ENCODE measurements at regions not wholly inside any gene's neighbourhood (a gene's known extent, or its start where the extent isn't known, plus 50 kb on each side); places are given as distances from the start of the nearest gene placed in this dataset.

DNA sequence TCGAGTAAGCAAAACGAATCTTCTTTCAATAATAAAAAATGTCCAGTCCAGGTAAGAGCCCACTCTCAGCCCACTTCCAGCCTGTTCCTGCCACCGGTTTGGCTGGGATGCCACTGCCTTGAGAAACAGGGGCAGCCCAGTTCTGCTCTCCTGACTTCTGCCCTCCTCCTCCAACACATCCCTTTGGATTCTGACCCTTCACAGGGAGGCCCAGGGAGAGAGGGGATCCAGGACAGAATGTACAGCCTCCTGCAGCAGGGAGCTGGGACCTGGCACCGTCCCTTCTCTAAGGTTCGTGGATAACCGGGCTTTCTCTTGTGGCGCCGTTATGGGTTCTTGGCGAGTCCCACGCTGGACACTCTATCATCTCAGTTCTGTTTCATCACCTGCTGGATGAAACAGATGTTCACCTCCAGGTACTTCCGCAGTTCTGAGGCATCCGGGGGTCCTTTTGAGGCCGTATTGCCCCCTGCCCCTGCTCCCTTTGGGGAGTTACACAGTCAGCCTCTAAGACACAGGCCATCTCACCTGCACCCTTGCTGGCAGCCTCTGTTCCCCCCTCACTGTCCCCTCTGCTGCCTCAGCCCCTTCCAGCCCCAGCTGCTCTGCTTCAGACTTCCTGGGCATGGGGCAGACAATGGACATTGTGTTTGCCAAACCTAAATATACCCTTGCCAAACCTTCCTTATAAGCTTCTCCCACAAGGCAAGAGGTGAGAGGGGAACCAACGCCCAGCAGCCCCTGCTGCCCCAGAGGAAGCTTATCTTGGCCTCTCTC, 203.8 kb upstream of the ZMIZ1 start:
- TF ChIP-seq EP300 (IDR thresholded peaks at IDR 0.05; ENCODE audit: borderline replicate concordance) = no peak
- TF ChIP-seq, protein P1, sequence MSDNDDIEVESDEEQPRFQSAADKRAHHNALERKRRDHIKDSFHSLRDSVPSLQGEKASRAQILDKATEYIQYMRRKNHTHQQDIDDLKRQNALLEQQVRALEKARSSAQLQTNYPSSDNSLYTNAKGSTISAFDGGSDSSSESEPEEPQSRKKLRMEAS (IDR thresholded peaks at IDR 0.05) = no peak
- no peak for TF ChIP-seq RAD21 (IDR thresholded peaks at IDR 0.05; ENCODE audit: low read depth)
- TF ChIP-seq, protein P2, sequence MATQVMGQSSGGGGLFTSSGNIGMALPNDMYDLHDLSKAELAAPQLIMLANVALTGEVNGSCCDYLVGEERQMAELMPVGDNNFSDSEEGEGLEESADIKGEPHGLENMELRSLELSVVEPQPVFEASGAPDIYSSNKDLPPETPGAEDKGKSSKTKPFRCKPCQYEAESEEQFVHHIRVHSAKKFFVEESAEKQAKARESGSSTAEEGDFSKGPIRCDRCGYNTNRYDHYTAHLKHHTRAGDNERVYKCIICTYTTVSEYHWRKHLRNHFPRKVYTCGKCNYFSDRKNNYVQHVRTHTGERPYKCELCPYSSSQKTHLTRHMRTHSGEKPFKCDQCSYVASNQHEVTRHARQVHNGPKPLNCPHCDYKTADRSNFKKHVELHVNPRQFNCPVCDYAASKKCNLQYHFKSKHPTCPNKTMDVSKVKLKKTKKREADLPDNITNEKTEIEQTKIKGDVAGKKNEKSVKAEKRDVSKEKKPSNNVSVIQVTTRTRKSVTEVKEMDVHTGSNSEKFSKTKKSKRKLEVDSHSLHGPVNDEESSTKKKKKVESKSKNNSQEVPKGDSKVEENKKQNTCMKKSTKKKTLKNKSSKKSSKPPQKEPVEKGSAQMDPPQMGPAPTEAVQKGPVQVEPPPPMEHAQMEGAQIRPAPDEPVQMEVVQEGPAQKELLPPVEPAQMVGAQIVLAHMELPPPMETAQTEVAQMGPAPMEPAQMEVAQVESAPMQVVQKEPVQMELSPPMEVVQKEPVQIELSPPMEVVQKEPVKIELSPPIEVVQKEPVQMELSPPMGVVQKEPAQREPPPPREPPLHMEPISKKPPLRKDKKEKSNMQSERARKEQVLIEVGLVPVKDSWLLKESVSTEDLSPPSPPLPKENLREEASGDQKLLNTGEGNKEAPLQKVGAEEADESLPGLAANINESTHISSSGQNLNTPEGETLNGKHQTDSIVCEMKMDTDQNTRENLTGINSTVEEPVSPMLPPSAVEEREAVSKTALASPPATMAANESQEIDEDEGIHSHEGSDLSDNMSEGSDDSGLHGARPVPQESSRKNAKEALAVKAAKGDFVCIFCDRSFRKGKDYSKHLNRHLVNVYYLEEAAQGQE (IDR thresholded peaks at IDR 0.05; ENCODE audit: low read depth) = no peak

Data from Ishikawa (cell line).